HG03565 (cell line): ENCODE measurements at regions not wholly inside any gene's neighbourhood (a gene's known extent, or its start where the extent isn't known, plus 50 kb on each side); places are given as distances from the start of the nearest gene placed in this dataset.
A peak's percentile ranks its signal among the peaks of the same experiment; 100 is the strongest.

Experiments used
- ATAC-seq: cut with Tn5 transposase; IDR thresholded peaks from one replicate; pipeline ENCODE4 v1.9.1; 2021; ENCODE audit warnings: mild to moderate bottlenecking, moderate library complexity; ENCODE audit not compliant: unreplicated experiment

DNA sequence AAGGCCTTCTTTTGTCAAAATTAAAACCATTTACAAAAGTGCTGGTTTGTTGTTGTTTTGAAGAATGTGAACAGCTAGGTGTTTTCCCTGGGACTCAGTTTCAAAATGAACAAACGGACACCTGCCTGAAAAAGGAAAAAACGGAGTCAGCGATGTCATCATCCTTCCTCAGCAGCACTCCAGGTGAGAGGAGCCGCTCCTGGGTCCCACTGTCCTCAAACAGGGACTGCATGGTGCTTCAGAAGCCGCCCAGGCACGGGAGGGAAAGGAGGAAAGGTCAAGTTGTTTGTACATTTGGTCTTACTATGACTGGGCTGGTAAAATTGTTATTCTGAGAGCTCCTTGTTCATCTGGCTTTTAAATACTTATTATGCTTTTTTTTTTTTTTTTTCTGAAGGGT, 69.0 kb upstream of the ZSWIM6 start:
- ATAC-seq, result no peak

DNA sequence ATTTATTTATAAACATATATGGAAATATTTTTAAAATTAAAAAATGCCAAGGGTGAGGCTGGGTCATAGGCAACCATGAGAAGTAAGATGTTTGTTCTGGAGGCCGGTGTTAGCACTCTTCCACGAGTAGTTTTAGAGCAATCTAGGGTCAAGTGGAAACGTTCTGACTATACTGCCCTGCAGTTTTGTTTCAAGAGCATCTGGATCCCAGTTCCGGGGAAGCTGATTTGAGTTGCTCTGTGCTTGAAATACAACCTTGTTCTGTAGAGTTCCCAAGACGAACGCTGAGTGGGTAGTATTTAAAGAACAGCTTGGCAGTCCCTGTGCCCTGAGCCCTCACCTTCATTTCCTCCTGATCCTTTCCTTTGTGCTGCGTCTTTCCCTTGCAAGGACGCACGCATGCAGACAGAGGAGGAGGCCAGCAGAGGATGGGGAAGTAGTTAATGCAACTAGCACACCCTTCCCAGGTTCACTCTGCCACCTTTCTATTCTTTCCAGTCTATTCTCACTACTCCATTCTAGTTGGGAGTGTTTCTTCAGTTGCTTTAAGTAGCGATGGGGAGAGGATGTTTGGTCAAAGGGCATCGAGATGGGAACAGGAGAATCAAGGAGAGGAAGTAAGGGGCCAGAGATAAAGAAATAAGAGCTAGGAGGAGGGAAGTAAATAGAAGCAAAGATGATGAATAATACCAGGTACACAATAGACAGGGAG, 68.3 kb upstream of the ZSWIM6 start:
- ATAC-seq, result no peak

DNA sequence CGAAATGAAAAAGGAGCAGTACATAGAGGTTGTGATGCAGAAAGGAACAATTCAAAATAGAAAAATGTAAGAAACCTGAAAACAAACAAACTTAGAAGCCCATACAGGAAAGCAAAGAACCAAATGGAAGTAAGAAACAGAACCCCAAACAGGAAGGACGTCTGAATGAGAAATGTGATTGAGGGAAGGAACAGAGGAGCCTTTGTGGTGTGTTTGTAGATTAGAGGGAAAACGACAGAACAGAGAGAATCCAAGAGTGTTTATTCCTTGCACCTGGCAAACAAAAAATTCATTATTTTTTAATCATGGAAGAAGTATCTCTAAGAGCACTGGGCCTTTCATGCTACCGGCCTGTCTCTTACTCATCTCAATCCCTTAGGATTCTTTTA, 67.8 kb upstream of the ZSWIM6 start:
- no peak for ATAC-seq

DNA sequence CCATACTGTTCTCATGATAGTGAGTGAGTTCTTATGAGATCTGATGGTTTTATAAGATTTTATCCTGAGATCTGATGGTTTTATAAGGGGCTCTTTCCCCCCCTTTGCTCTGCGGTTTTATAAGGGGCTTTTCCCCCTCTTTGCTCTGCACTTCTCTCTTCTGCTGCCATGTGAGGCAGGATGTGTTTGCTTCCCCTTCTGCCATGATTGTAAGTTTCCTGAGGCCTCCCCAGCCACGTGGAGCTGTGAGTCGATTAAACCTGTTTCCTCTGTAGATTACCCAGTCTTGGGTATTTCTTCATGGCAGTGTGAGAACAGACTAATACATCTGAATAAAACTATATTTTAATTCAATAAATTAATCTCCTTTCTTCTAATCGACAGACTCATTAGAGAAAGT, 64.9 kb upstream of the ZSWIM6 start:
- no peak for ATAC-seq

DNA sequence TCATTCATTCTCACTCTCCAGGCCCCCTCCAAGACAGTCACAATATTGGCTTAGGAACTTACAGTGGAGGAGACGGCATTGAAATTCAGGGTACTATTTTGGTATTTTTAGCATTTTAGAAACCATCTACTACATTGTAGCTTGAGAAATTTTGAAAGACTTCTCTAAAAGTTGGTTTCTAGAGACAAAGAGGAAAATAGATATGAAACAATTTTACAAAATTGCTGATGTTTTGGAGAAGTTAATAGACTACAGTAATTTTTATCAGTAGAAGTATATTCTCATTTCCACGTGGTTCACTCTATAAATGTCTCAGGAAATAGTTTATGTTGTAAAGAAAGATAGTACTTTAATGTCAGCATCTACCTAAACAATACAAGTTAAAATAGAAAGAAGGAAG, 63.2 kb upstream of the ZSWIM6 start:
- no peak for ATAC-seq

DNA sequence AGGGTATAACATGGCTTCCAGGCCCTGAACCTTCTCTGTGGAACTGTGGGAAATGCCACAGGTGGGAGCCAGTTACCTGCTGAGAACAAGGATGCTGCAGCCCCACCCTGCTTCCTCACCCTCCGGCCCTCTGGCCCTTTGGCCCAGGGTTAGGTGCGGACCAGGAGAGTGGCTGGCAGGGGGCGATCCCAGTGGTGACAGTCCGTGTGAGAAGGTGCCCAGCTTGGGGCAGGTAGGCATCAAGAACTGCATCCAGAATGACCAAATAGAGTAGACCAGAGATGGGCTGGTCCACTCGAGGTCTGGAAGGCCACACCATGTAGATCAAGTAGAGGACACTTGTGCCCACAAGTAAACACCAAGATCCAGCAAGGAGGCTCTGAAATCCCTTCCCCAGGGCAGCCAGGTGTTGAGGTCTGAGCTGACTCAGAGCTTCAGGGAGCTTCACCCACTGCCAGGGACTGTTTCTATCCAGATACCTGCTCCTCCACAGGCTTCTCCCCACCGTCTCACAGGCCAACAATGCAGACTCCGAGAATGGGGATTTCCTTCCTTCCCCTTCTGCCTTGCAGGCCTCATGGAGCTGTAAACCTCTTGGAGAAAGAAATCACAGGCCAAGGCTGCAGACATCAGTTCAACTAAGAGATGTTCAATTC, 61.4 kb upstream of the ZSWIM6 start:
- ATAC-seq, result no peak

DNA sequence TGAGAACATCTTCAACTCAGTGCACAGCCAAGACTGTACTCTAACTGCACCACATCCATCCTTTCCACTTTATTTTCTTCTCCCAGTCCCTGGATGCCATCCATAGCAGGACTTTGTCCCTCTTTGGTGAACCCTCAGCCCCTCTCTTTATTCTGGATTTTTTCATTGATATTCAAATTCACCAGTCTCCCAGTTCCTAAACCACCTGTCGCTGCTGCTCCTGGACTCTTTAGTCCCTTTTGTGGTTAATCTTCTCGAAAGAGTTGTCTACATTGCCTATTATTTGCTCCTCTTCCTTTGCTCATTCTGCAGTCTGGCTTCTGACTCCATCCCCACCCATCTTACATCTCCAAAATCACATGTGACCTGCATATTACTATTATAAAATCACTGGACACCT, 59.4 kb upstream of the ZSWIM6 start:
- ATAC-seq, result no peak

DNA sequence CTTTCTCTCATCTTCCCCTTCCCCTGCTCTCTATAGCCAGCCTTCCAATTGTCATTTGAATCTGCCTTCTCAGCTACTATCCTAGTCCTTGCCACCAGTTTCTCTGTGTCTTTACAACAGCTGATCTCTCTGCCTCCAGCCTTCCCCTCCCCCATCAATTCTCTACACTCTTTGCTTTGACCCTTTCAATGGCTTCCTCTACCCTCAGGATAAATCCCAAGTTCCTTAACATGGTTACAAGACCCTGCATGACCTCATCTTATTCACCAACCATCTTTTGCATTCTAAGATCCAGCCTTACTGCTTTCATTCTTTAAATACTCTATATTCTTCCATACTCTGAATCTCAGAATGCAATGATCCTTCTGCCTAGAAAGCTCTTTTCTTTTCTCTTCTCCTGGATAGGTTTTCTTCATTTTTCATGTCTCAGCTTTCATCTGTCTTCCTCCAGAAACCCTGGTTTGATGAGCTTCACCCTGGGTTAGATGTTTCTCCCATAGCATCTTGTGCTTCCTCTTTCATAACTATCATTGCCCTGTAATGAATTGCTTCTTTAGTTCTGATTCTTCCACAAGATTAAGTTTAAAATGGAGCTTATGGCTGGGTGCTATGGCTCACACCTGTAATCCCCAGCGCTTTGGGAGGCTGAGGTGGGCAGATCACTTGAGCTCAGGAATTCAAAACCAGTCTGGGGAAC, 58.6 kb upstream of the ZSWIM6 start:
- no peak for ATAC-seq

DNA sequence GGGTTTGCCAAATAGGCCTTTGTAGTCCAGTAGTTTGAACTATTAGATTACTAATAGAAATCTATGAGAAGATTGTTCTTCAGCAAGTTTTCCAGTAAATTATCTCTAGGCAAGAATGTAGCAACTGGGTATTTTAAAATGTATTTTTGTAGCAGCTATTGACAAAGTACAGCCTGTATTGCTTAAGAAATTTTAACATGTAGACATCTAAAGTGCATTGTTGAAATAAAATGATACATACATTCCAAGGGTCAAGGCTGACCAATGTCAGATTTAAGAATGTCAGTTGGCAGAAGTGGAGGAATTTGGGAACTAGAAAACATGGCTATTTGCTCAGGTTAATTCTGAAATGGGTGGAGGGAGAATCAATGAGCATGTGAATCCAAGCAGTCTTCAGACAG, 57.5 kb upstream of the ZSWIM6 start:
- no peak for ATAC-seq

DNA sequence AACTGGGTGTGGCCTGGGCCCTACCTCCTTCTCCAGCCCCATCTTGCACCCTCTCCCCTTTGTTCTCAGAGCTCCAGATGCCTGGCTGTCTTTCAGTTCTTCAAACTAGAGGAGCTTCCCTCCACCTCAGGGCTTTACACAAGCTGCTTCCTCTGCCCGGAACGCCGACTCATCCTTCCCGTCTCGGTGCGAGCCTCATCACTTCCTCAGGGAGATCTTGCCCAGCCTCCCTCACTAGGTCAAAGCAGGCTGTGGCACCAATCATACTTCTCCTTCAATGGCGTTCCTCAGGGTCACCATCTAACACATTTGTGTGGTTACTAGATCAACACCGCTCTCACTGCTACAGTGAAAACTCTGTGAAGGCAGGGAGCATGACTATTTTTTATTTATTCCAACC, 56.2 kb upstream of the ZSWIM6 start:
- no peak for ATAC-seq

DNA sequence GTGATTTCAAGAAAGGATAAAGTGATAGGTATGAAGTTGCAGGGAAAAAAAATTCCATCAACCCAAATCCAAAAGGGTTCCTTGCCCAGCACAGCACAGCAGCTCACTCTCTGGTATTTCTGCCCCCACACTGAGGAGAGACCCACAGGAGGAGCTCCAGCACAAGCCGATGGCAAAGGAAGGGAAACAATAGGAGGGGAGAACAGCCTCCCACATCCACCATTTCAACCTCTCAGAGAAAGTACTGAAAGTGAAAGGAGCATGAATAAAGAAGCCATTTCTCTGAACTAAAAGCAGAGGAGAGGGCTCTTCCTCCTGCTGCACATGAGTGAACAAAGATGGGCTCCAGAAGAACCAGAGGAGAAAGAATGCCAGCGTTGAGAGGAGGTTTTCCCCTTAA, 54.9 kb upstream of the ZSWIM6 start:
- no peak for ATAC-seq

DNA sequence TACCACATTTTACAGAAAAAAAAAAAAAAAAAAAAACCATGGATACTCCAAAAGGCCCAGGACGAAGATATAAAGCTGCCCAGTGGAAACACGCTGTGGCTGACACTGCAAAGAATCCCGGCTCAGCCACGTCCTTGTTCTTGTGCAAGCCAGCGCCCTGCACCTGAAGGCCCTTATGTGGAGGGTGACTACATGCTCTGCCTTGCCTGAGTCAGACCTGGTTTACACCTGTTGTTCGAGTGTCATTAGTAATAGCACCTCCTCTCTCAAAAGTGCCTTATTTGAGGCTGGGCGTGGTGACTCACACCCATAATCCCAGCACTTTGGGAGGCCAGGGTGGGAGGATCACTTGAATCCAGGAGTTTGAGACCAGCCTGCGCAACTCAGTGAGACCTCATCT, 54.3 kb upstream of the ZSWIM6 start:
- ATAC-seq, result no peak

DNA sequence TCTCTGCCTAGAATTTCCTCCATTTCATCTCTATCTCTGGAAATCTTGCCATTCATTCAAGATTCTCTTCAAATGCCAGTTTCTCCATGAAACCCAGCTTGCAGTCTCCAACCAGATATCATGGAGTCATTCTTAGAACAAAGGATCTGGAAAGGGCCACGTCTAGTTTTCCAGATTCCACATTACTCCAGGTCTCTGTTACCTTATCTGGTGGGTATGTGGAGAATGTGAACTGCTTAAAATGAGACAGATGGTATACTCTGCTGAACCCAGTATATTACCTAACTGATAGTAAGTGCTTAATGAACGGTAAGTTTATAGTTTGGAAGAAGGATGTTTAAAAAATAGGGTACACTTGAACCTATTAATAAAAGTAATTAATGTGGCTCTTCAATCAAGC, 52.3 kb upstream of the ZSWIM6 start:
- ATAC-seq, result no peak

DNA sequence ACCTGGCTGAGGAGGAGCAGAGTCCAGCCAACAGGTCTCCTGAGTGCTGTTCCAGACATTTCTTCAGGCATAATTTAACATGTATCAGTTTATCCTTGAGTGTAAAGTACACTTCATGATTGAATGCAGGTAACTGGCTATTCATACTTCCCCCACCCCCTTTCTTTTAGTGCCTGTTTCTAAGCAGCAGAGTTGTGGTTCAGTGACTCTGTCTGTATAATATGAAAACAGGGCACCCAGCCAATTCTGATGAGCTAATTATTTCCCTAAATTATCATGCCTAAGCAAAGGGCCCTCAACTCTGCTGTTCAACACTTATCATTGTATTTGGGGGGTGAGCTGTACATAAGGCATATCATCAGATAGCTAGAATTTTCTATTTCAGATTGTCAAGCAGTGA, 51.9 kb upstream of the ZSWIM6 start:
- peak; percentile 37 for ATAC-seq

DNA sequence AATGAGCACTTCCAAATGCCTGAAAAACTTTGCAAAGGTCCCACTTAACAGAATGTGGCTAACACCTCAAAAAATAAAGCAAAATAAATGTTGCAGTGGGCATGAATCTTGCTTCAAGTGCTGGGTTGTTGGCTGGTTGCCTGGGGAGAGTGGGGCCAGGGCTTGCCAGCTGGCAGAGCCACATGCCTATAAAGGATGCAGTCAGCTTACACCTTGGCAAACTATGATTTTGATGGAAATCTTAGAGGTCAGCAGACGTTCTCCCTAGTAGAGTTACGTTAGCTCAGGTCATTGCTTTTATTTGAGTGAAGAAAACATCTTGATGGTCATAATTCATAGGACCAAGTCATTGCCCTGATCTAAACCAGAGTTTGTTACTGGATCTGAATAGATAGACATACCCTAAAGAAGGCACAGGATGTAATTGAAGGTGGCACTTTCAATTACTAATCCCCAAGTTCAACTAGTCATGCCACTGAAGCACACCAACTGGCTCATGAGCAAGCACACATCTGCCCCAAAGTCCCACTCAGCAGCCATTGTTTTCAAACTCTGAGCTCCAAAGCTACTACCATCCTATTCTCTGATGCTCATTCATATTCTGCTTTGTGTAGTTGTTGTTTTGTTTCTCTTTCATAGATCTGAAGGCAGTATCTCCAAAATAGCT, 51.2 kb upstream of the ZSWIM6 start:
- no peak for ATAC-seq

DNA sequence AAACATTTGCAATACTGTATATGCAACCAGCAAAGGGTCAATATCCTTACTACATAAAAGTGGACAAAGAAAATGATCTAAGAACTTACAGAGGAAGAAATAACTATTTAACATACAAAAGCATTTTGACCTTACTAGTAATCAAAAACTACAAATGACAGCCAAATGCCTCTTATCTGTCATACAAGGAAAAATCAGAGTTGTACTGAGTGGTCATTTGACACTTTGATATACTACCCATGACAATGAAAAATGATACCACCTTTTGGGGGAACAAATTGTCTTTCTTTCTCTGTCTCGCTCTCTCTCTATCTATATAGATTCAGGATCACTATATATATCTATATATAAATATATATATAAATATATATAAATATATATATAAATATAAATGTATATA, 50.4 kb upstream of the ZSWIM6 start:
- no peak for ATAC-seq
